Bronchial epithelial cell (primary cell): ENCODE measurements at regions not wholly inside any gene's neighbourhood (a gene's known extent, or its start where the extent isn't known, plus 50 kb on each side); places are given as distances from the start of the nearest gene placed in this dataset.
A peak's percentile ranks its signal among the peaks of the same experiment; 100 is the strongest.

Experiments
- DNase-seq: peaks from one replicate; pipeline ENCODE4 v3.0.0-alpha.2; 2010; ENCODE audit warnings: low read depth
- FAIRE-seq: peaks from 2 replicates; lab custom pipeline; 2011; peaks lifted over from hg19 to GRCh38; lab: Jason Lieb, UNC
- H3K27me3 ChIP-seq: 2 replicates; pipeline ENCODE4 v1.5.1; 2011; ENCODE audit warnings: low read length; ENCODE audit not compliant: control insufficient read depth, insufficient read depth
- H3K36me3 ChIP-seq: 2 replicates; pipeline ENCODE4 v1.5.1; 2011; ENCODE audit warnings: low read length; ENCODE audit not compliant: control insufficient read depth, insufficient read depth
- H3K4me3 ChIP-seq: 2 replicates; pipeline ENCODE4 v1.5.1; 2011; ENCODE audit warnings: mild to moderate bottlenecking, low read depth, low read length, control low read depth
- TF ChIP-seq, protein P1 (sequence below): IDR thresholded peaks from 2 replicates; pipeline ENCODE4 v1.5.1; 2011; ENCODE audit warnings: mild to moderate bottlenecking, moderate library complexity, low read length, control low read depth, inconsistent platforms; ENCODE audit not compliant: insufficient read depth, severe bottlenecking

DNA sequence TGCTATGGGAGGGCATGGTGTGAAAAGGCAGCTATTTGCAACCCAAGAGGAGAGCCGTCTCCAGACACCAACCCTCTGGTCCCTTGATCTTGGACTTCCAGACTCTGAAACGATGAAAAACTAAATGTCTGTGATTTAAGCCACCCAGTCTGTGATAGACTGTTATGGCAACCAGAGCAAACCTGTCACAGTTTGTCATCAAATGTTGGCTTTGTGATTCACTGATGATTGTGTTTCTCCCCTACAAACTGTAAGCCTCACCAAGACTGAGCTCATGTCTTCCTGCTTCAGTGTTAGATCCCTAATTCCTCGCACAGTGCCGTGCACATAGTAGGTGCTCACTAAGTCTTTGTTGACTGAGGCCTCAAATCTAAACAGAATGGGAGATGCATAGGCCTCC, 224.6 kb upstream of the PITRM1 start:
- DNase-seq (peak; percentile 51), FAIRE-seq (no peak)
- H3K27me3 ChIP-seq, result no peaks in the 10 kb centered on the region

DNA sequence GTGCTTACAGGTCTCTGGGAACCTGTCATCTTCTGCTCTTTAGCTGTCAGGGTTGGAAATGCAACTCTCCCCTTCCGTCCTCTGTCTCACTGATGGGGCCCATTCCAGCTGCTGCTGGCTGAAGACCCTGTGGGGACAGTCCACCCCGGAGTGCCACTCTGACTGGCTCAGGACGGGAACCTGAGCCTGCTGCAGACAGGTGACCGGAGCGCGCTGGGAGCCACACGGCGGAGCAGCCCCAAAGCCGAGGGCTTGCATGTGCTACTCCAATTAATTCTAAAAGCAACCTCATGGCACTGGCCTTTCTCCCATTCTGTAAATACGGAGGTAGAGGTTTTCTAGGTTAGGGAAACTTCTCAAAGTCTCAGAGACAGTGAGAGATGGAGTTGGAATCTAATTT, 223.5 kb upstream of the PITRM1 start:
- Histone ChIP-seq H3K4me3 (no peak overlapping the region), H3K36me3 (no peaks in the 10 kb centered on the region), H3K27me3 (peaks cover 1% of the 10 kb centered on the region)
- no peak for FAIRE-seq
- TF ChIP-seq, protein P1, sequence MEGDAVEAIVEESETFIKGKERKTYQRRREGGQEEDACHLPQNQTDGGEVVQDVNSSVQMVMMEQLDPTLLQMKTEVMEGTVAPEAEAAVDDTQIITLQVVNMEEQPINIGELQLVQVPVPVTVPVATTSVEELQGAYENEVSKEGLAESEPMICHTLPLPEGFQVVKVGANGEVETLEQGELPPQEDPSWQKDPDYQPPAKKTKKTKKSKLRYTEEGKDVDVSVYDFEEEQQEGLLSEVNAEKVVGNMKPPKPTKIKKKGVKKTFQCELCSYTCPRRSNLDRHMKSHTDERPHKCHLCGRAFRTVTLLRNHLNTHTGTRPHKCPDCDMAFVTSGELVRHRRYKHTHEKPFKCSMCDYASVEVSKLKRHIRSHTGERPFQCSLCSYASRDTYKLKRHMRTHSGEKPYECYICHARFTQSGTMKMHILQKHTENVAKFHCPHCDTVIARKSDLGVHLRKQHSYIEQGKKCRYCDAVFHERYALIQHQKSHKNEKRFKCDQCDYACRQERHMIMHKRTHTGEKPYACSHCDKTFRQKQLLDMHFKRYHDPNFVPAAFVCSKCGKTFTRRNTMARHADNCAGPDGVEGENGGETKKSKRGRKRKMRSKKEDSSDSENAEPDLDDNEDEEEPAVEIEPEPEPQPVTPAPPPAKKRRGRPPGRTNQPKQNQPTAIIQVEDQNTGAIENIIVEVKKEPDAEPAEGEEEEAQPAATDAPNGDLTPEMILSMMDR, result no peak
- DNase-seq, result no peak

More for the DNA sequence above, 224.6 kb upstream of the PITRM1 start:
- TF ChIP-seq, protein P1, result no peak
- Histone ChIP-seq H3K36me3 (no peaks in the 10 kb centered on the region), H3K4me3 (no peak overlapping the region)

DNA sequence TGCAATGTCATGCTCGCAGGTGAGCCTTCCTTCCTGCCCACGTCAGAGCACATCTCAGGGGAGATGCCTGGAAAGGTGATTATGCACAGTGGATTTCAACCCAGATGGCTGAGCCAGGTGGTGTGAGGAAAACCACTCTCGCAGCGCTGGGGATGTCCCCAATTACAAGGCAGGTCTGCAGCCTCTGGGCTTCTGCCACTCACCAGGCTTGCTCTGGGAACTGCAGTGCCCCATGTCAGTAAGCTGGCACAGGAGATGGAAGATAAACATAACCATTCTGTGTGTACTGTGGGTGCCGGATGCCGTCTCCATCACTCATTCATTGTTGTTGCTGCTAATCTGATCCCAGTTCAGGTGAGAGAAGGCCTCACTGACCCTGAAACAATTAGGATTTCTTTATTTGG, 222.9 kb upstream of the PITRM1 start:
- no peak for DNase-seq
- TF ChIP-seq, protein P1, result no peak
- H3K36me3 ChIP-seq, result no peaks in the 10 kb centered on the region
- no peak overlapping the region for H3K4me3 ChIP-seq
- FAIRE-seq, result peak; percentile 62
- H3K27me3 ChIP-seq, result peaks cover 4% of the 10 kb centered on the region

DNA sequence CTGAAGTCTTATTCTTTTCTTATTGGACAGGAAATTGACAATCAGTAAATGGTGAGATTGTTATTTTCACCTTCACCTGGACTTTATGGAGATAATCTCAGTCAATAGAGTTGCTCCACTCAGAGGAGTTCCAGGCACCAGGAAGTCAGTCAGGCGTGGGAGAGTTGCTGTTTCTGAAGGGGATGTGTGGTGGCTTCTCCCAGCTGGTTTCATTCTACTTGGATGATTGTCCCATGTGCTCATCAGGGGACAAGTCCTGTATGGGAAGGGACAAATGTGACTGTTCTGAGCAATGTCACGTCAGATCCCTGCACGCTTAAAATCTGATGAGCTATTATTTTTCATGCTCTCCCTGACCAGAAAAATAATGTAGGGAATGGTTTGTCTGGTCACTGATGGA, 222.5 kb upstream of the PITRM1 start:
- H3K4me3 ChIP-seq, result no peak overlapping the region
- FAIRE-seq (peak; percentile 13), DNase-seq (no peak)
- TF ChIP-seq, protein P1, result no peak
- peaks cover 4% of the 10 kb centered on the region for H3K27me3 ChIP-seq
- no peaks in the 10 kb centered on the region for H3K36me3 ChIP-seq

DNA sequence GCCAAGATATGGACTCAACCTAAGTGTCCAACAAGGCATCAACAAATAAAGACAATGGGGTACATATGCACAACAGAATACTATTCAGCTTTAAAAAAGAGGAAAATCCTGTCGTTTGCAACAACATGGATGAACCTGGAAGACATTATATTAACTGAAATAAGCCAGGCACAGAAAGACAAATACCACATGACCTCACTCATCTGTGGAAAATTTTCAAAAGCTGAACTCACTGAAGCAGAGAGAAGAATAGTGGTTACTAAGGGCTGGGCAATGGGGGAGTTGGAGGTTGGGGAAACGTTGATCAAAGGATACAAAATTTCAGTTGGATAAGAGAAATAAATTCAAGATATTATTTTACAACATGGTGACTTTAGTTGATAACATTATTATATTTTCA, 221.4 kb upstream of the PITRM1 start:
- DNase-seq (no peak), FAIRE-seq (no peak)
- no peaks in the 10 kb centered on the region for H3K36me3 ChIP-seq
- peaks cover 4% of the 10 kb centered on the region for H3K27me3 ChIP-seq
- TF ChIP-seq, protein P1, result no peak
- no peak overlapping the region for H3K4me3 ChIP-seq

DNA sequence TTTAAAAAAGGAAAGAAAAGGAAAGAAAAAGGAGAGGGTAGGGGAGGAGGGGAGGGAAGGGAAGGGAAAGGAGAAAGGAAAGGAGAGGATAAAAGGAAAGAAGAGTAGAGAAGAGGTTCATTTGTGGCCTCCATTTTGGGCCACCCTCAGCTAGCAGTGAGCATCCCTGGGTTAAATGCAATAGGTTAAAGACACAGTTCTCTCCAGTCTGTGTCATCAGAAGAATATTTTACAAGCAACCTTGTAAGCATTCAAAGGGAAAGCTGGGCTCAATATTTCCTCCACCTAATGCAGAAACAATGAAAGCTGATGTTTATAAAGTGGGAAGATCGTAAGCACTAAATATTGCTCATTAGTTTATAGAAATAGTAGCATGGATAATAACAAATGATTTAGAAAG, 219.1 kb upstream of the PITRM1 start:
- no peaks in the 10 kb centered on the region for H3K36me3 ChIP-seq
- H3K4me3 ChIP-seq, result no peak overlapping the region
- TF ChIP-seq, protein P1, result no peak
- H3K27me3 ChIP-seq, result peaks cover 4% of the 10 kb centered on the region
- FAIRE-seq (no peak), DNase-seq (no peak)
